ENCODE measurements at regions not wholly inside any gene's neighbourhood (a gene's known extent, or its start where the extent isn't known, plus 50 kb on each side); places are given as distances from the start of the nearest gene placed in this dataset.

GRCh38 chr11:90913131-90913668 is 690.4 kb upstream of the CHORDC1 start:
- no peak overlapping the region for H2BK5ac ChIP-seq (ENCODE audit: low read depth, low read length, poor library complexity, severe bottlenecking)
- in situ Hi-C loops (cut with MboI; ENCODE audit: low sequenced_read_pairs) = no loop called here
- BruUV-seq (replicated peaks) = no TSS peak
- H4K5ac ChIP-seq (ENCODE audit: low read depth, low read length) = no peak overlapping the region
- no peak overlapping the region for H2AK5ac ChIP-seq (ENCODE audit: low read depth, low read length)
- no peak overlapping the region for H4K8ac ChIP-seq (ENCODE audit: low read depth in 2 of 2, low read length in 2 of 2)
- no peak overlapping the region for H3K4ac ChIP-seq (ENCODE audit: low read depth, low read length)
- no peaks in the 10 kb centered on the region for H3K9me1 ChIP-seq (ENCODE audit: insufficient read depth, low read length)
- no peaks in the 10 kb centered on the region; the same call in 1 of the 2 replicates for H3K9me3 ChIP-seq (ENCODE audit: control insufficient read depth, insufficient read depth, low read length)
- H4K91ac ChIP-seq (ENCODE audit: insufficient read depth, low read depth, low read length) = no peak overlapping the region
- H2AK9ac ChIP-seq (replicated peaks; ENCODE audit: low read depth, low read length, poor library complexity) = no peak overlapping the region
- no peak overlapping the region for H2BK120ac ChIP-seq (ENCODE audit: low read depth, low read length)
- no peak overlapping the region for H3K18ac ChIP-seq (ENCODE audit: low read depth, low read length)
- no peaks in the 10 kb centered on the region for H3K79me1 ChIP-seq (ENCODE audit: low read depth in 1 of 2, low read length in 2 of 2)
- no peak overlapping the region for H3K9ac ChIP-seq (ENCODE audit: low read depth, low read length)
- ATAC-seq (ENCODE audit: low read depth) (no peak), DNase-seq (no peak)
- H4K20me1 ChIP-seq (ENCODE audit: insufficient read depth, low read length) = no peaks in the 10 kb centered on the region
- H3K27ac ChIP-seq (ENCODE audit: insufficient read depth, low read length) = no peak overlapping the region
- ChIA-PET POLR2A (ENCODE audit: unreplicated experiment) (no interaction called here), CTCF (no interaction called here)
- H3K4me3 ChIP-seq (ENCODE audit: insufficient read depth, low read depth, low read length) = no peak overlapping the region
- no peak overlapping the region for H3K56ac ChIP-seq (ENCODE audit: extremely low read depth, insufficient read depth, low read length)
- H3K14ac ChIP-seq (replicated peaks; ENCODE audit: low read depth, low read length) = no peak overlapping the region
- H2BK15ac ChIP-seq (ENCODE audit: low read depth, low read length) = no peak overlapping the region
- H2AFZ ChIP-seq (replicated peaks; ENCODE audit: low read length, poor library complexity) = no peak overlapping the region
- no peaks in the 10 kb centered on the region for H3K36me3 ChIP-seq (ENCODE audit: control insufficient read depth, insufficient read depth, low read length)
- no peak overlapping the region for H3K4me2 ChIP-seq (ENCODE audit: low read depth, low read length)
- no CpG with 5 or more reads among the region's 2 CpGs for whole genome bisulfite sequencing, 2 experiments (ENCODE audit: extremely low coverage in 2 of 2, insufficient read length in 1 of 2)
- H3K23ac ChIP-seq (ENCODE audit: low read depth, low read length) = no peak overlapping the region
- H2BK20ac ChIP-seq (ENCODE audit: low read depth, low read length) = no peak overlapping the region
- H3K4me1 ChIP-seq (ENCODE audit: control insufficient read depth, insufficient read depth, low read length) = no peaks in the 10 kb centered on the region
- H3K27me3 ChIP-seq (ENCODE audit: control insufficient read depth, insufficient read depth, low read length) = no peaks in the 10 kb centered on the region
- dilution Hi-C loops (cut with HindIII; ENCODE audit: low sequenced_read_pairs, unreplicated experiment) = no loop called here
- intact Hi-C loops (cut with micrococcal nuclease) = no loop called here
- TF ChIP-seq, protein P1, sequence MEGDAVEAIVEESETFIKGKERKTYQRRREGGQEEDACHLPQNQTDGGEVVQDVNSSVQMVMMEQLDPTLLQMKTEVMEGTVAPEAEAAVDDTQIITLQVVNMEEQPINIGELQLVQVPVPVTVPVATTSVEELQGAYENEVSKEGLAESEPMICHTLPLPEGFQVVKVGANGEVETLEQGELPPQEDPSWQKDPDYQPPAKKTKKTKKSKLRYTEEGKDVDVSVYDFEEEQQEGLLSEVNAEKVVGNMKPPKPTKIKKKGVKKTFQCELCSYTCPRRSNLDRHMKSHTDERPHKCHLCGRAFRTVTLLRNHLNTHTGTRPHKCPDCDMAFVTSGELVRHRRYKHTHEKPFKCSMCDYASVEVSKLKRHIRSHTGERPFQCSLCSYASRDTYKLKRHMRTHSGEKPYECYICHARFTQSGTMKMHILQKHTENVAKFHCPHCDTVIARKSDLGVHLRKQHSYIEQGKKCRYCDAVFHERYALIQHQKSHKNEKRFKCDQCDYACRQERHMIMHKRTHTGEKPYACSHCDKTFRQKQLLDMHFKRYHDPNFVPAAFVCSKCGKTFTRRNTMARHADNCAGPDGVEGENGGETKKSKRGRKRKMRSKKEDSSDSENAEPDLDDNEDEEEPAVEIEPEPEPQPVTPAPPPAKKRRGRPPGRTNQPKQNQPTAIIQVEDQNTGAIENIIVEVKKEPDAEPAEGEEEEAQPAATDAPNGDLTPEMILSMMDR (conservative IDR thresholded peaks at IDR 0.05; ENCODE audit: low read depth, low read length) = no peak
- TF ChIP-seq FOS (IDR thresholded peaks at IDR 0.05; ENCODE audit: low read depth, low read length) (no peak), BHLHE40 (IDR thresholded peaks at IDR 0.05; ENCODE audit: low read depth, low read length) (no peak), POLR2A (IDR thresholded peaks at IDR 0.05; ENCODE audit: low read depth, low read length) (no peak), SMC3 (IDR thresholded peaks at IDR 0.05; ENCODE audit: low read depth, low read length) (no peak)

Data from IMR-90 (cell line).